GM21786 (cell line): ENCODE measurements at regions not wholly inside any gene's neighbourhood (a gene's known extent, or its start where the extent isn't known, plus 50 kb on each side); places are given as distances from the start of the nearest gene placed in this dataset.
"Not testable (repeated sequence)": the region's sequence is repeated elsewhere in the genome, so short reads cannot be mapped to it uniquely, and the experiment has no call there.

Source experiments
- ATAC-seq: cut with Tn5 transposase; IDR thresholded peaks from one replicate; pipeline ENCODE4 v1.9.1; 2021; ENCODE audit not compliant: unreplicated experiment

GRCh38 chr17:31750578-31750977 lies 108.5 kb downstream of the COPRS start:
- ATAC-seq, result no peak

- ATAC-seq, result no peak
Measured at GRCh38 chr17:31748881-31749280, 110.2 kb downstream of the COPRS start.

- ATAC-seq, result no peak
Measured at GRCh38 chr17:31746884-31747495, 112.1 kb downstream of the COPRS start.

GRCh38 chr17:31745964-31746600 lies 113.0 kb downstream of the COPRS start:
- ATAC-seq, result no peak

- ATAC-seq, result no peak
Measured at GRCh38 chr17:31744511-31744951, 114.5 kb downstream of the COPRS start.

GRCh38 chr17:31743797-31744196 lies 115.2 kb downstream of the COPRS start:
- ATAC-seq, result no peak

GRCh38 chr17:31741371-31741770 lies 117.7 kb downstream of the COPRS start:
- no peak for ATAC-seq

GRCh38 chr17:31740611-31741082 lies 118.4 kb downstream of the COPRS start:
- ATAC-seq, result no peak

GRCh38 chr17:31738996-31739699 lies 119.9 kb downstream of the COPRS start:
- ATAC-seq, result no peak

GRCh38 chr17:31738488-31738887 lies 120.6 kb downstream of the COPRS start:
- no peak for ATAC-seq

- no peak for ATAC-seq
Measured at GRCh38 chr17:31738067-31738466, 121.0 kb downstream of the COPRS start.

- ATAC-seq, result no peak
Measured at GRCh38 chr17:31736855-31737625, 122.0 kb downstream of the COPRS start.

- ATAC-seq, result no peak
Measured at GRCh38 chr17:31733326-31733725, 125.7 kb downstream of the COPRS start.

- not testable (repeated sequence) for ATAC-seq
Measured at GRCh38 chr17:31731585-31732154, 127.4 kb downstream of the COPRS start.

- no peak for ATAC-seq
Measured at GRCh38 chr17:31731118-31731517, 127.9 kb downstream of the COPRS start.

- ATAC-seq, result no peak
Measured at GRCh38 chr17:31726980-31727427, 132.0 kb downstream of the COPRS start.

GRCh38 chr17:31724619-31725018 lies 134.4 kb downstream of the COPRS start:
- ATAC-seq, result no peak

- no peak for ATAC-seq
Measured at GRCh38 chr17:31724026-31724425, 135.0 kb downstream of the COPRS start.

- no peak for ATAC-seq
Measured at GRCh38 chr17:31722251-31723056, 136.6 kb downstream of the COPRS start.
